AG08395 (cell line): ENCODE measurements at regions not wholly inside any gene's neighbourhood (a gene's known extent, or its start where the extent isn't known, plus 50 kb on each side); places are given as distances from the start of the nearest gene placed in this dataset.
"Not testable (repeated sequence)": the region's sequence is repeated elsewhere in the genome, so short reads cannot be mapped to it uniquely, and the experiment has no call there.

Experiments
- DNase-seq: peaks from one replicate; pipeline ENCODE4 v3.0.0; 2012; ENCODE audit warnings: mixed read lengths, low spot score

GRCh38 chr13:88235441-88235840 lies 564.3 kb downstream of the SLITRK5 start:
- no peak for DNase-seq

DNA sequence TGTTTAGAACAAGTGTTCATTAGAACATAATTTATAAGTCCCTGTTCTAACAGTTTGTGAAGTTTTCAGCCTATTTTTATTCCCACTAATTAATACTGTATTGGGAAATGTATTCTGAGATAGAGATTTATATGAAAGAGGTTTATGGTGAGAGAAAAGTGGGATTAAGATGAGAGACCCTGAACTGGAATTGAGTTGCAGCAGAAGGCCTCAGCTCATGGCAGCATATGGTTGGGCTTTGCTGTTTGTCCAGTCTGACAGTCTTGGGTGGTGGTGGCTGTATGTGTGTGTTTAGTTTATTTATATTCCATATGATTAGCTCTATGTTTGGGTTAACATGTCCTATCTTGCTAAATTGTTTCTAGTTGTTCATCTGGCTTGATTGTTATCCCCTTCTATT lies 575.1 kb downstream of the SLITRK5 start:
- no peak for DNase-seq

DNA sequence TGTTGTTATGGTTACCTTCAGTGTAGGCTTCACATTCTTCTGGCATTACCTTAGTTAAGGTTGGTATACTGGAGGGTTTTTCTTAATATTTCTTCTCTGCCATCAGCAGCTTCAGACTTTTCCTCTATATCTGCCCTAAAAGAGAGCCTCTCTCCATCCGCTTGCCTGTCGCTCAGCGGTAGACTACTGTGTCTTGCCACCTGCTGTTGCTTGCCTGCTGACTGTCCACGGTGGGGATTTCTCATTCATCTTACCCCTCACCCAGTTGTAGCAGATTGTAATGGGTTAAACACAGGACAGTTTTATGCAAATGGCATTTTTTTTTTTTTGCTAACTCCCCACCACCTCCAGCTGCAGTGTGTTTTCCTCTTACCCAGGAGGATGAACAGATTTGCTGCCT lies 577.2 kb downstream of the SLITRK5 start:
- no peak for DNase-seq

GRCh38 chr13:88257706-88258105 lies 586.5 kb downstream of the SLITRK5 start:
- DNase-seq = no peak

DNA sequence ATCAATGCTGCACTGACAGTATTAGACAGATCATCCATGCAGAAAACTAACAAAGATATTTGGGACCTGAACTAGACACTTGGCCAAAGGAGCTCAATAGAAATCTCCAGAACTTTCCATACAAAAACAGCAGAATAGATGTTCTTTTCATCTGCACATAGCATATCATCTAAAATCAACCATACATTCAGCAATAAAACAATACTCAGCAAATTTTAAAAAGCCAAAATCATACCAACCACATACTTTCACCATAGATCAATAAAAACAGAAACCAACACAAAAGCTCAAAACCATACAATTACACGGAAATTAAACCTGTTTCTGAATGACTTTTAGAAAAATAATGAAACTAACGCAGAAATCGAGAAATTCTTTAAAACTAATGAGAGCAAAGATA lies 592.6 kb downstream of the SLITRK5 start:
- no peak for DNase-seq

GRCh38 chr13:88281841-88282240 lies 610.7 kb downstream of the SLITRK5 start:
- DNase-seq = no peak

DNA sequence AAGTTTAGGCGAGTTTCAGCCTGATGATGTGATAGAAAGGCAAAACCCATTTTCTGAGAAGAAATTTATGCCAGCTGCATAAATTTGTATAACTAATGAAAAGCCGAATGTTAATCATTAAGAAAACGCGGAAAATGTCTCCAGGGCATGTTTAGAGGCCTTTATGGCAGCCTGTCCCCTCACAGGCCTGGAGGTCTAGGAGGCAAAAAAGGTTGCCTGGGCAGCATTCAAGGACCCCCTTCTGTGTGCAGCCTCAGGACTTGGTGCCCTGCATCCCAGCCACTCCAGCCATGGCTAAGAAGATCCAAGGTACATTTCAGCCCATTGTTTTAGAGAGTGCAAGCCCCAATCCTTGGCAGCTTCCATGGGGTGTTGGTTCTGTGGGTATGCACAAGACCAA lies 614.2 kb downstream of the SLITRK5 start:
- no peak for DNase-seq

- DNase-seq = no peak
Observed at GRCh38 chr13:88288326-88288725, 617.2 kb downstream of the SLITRK5 start.

- DNase-seq = not testable (repeated sequence)
Observed at GRCh38 chr13:88291731-88292130, 620.6 kb downstream of the SLITRK5 start.

DNA sequence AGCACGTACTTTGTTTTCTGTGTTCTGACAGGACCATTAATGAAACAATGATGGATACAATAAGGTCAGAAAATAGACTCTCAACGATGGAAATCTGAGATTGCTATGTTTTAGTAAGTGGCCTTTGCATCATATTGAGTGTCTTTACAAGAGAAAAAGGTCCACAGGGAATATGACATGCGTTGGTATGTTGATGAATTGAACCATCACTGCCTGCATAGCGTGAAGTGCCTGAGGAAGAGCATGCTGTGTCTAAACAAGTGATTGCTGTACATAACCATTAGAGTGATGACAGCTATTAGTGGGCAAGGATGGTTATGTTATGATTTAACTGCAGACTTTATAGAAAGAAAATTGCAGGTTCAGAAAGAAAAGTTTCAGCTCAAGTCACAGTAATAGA lies 623.2 kb downstream of the SLITRK5 start:
- DNase-seq = no peak

DNA sequence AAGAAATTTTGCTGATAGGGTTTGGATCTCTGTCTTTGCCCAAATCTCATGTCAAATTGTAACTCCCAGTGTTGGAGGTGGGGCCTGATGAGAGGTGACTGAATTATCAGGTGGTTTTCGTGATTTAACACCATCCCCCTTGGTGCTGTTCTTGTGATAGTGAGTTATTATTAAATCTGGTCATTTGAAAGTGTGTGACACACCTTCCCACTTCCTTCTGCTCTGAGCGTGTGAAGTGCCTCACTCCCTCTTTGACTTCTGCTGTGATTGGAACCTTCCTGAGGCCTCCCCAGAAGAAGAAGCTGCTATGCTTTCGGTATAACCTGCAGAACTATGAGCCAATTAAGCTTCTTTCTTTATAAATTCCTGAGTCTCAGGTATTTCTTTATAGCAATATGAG lies 632.0 kb downstream of the SLITRK5 start:
- no peak for DNase-seq

DNA sequence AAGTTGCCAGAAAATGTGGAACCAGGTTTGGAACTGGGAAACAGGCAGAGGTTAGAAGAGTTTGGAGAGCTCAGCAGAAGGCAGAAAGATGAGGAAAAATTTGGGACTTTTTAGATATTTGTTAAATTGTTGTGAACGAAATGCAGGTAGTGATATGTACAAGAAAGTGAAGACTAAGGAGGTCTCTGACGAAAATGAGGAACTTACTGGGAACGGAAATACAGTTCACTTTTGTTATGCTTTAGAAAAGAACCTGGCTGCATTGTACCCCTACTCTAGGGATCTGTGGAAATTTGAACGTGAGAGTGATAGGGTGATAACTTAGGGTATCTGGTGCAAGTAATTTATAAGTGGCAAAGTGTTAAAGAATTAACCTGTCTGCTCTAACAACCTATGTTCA lies 632.4 kb downstream of the SLITRK5 start:
- DNase-seq = no peak

DNA sequence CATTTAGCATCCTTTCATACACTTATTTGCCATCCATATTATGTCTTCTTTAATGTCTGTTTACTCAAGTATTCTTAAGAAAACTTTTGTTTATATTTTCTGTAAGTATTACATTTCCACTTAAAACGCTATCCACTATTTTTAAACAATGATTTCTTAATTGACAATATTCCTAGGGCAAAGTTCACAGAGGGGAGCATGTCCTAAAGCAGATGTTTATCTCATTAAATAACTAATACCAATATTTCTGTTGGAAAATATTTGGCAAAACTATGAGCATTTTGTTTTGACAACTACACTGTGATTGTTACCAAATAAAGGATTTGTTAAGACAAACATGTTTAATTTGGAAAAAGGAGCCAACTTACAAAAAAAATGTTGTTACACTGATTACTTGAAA lies 643.3 kb downstream of the SLITRK5 start:
- no peak for DNase-seq

DNA sequence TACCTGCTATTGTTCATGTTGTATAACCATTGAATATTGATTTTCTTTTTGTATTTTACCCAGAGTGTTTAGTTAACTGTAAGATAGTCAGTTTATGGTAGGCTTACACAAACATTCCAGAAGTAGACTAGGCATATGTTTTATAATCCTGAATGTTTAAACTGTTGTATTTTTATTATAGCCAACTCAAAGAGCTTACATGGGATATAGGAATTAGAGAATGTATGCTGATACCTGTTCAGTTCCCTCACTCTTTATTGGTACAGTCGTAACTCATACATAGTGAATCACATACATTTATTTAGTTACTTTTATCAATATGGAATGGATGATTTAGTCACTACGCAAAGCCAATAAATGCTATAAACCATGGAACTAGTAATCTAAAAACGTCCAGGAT lies 657.9 kb downstream of the SLITRK5 start:
- no peak for DNase-seq

- DNase-seq = no peak
Observed at GRCh38 chr13:88339271-88339741, 668.1 kb downstream of the SLITRK5 start.

- DNase-seq = no peak
Observed at GRCh38 chr13:88345171-88345847, 674.1 kb downstream of the SLITRK5 start.

DNA sequence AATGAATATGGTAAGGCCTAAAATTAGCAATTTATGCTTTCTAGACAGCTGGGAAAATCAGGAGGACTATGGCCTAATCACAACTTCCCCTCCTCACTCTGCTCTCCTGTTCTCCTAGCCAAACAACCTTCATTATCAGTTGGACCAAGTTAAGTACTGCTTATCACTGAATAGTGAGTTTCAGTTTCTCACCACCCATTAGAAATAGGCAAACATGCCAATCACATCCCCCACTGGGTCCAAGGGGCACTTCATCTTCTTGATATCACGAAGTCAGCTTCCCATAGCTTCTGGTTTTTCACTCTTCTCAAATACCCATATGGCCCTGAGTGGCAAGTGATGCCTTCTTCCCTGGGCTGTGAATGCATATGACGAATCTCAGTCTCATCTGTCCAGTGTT lies 689.6 kb downstream of the SLITRK5 start:
- DNase-seq = no peak

DNA sequence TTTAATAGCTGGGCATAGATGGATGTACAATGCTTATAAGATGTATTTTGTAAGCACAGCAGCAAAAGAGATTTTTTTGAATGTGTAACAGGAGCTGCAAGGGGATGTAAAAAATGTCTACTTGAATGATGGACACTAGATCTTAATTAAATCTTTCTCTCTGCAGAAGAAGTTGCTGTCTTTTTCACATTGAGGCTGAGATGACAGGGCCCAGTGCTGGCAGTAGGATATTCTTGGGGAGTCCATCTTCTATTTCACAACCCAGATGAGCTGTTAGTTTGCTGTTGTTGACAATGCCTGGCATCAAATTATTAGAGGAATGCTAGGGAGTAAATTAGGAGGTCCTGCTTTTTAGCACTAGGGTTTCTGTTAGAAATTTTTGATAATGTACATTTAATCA lies 698.7 kb downstream of the SLITRK5 start:
- no peak for DNase-seq

- DNase-seq = no peak
Observed at GRCh38 chr13:88376760-88377388, 705.7 kb downstream of the SLITRK5 start.

DNA sequence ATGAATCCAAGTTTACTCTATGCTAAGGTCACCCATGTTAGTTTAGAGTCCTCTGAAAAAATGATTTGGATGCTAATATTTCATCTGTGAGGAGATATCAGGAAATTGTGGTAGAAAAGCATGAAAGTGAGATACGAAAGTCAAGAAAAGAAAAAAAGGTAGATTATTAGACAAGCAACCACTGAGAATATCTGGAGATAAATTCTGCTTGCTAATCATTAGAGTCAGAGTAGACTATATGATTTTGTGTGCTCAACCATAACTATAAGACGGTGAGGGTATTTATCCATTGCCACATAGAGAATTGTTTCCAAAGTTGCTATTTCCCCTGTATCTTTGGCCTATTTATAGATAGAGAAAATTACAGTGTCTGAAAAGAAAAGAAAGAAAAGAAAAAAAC lies 706.7 kb downstream of the SLITRK5 start:
- DNase-seq = no peak

- no peak for DNase-seq
Observed at GRCh38 chr13:88384542-88384941, 713.4 kb downstream of the SLITRK5 start.

DNA sequence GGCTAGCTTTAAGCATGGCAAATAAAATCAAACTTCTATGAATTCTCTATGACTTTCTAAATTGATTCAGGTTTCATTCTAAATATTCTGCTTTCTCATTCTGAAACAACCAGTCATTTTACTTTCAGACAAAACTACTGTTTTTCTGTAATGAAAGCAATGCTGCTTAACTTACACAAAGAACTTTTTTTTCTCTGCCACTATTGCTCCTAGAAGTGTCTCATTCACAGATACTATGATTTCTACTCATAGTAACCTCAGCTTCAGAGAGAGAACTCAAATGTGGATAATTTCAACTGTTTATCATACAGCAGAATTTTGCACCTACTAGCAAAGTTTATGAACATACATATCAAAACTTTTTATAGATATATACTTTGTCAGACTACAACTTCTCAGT lies 724.6 kb downstream of the SLITRK5 start:
- DNase-seq = no peak

- no peak for DNase-seq
Observed at GRCh38 chr13:88411696-88412095, 740.5 kb downstream of the SLITRK5 start.

DNA sequence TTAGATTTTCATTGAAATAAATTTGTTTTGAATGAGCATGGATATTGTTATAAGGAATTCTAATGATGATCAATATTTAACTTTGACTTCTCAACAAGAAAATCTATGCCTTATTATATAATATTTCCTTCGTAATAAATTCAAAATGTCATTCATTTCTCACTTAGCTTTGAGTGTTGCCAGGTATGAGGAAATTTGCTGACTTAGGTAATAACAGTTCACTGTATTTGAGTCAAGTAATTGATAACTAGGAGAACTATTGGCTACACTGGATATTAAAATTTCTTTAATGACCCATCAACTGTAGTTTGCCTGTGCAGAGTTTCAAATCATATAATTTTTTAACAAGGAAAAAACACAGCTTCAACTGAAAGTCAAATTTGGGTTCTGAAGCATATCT lies 746.6 kb downstream of the SLITRK5 start:
- no peak for DNase-seq
